HL-60 (cell line): ENCODE measurements at regions not wholly inside any gene's neighbourhood (a gene's known extent, or its start where the extent isn't known, plus 50 kb on each side); places are given as distances from the start of the nearest gene placed in this dataset.

Experiments used
- DNase-seq, 2 experiments: peaks; one replicate each; pipeline ENCODE4 v3.0.0-alpha.2; 2010 to 2020; ENCODE audit warnings: low read depth in 1 of 2, low spot score in 1 of 2
- H3K27ac ChIP-seq: fragments of 250-450 bp; sonication (Bioruptor Pico); replicated peaks from 2 replicates; pipeline ENCODE4 v1.5.1; 2020; ENCODE audit warnings: mild to moderate bottlenecking, moderate library complexity
- H3K27me3 ChIP-seq: fragments of 250-450 bp; sonication (Bioruptor Pico); 2 replicates; pipeline ENCODE4 v1.5.1; 2021; ENCODE audit warnings: mild to moderate bottlenecking, moderate library complexity; ENCODE audit not compliant: insufficient read depth, poor library complexity, severe bottlenecking
- H3K4me3 ChIP-seq: replicated peaks from 2 replicates; pipeline ENCODE4 v1.5.1; 2011; ENCODE audit warnings: mild to moderate bottlenecking, control low read depth, low read length; ENCODE audit not compliant: insufficient read depth
- CTCF ChIP-seq: IDR thresholded peaks from one replicate; pipeline ENCODE4 v1.5.1; 2011; ENCODE audit warnings: low read length, control low read depth, inconsistent platforms; ENCODE audit not compliant: insufficient read depth
- GABPA ChIP-seq: IDR thresholded peaks from 2 replicates; pipeline ENCODE4 v1.6.1; 2012; ENCODE audit warnings: low read depth
- POLR2AphosphoS5 ChIP-seq: IDR thresholded peaks from 2 replicates; pipeline ENCODE4 v1.6.1; 2012; ENCODE audit warnings: low read depth
- REST ChIP-seq: IDR thresholded peaks from 2 replicates; pipeline ENCODE4 v1.6.1; 2012; ENCODE audit warnings: low read depth; ENCODE audit not compliant: insufficient replicate concordance
- SPI1 ChIP-seq: IDR thresholded peaks from 2 replicates; pipeline ENCODE4 v1.6.1; 2012; ENCODE audit warnings: low read depth, mild to moderate bottlenecking, borderline replicate concordance

- no peak overlapping the region for H3K4me3 ChIP-seq
- no peak for DNase-seq
- no peak for TF ChIP-seq GABPA
- TF ChIP-seq POLR2AphosphoS5, result no peak
- TF ChIP-seq REST, result no peak
- no peak for TF ChIP-seq SPI1
- TF ChIP-seq CTCF, result no peak
- H3K27me3 ChIP-seq, result no peaks in the 10 kb centered on the region
- H3K27ac ChIP-seq, result no peak overlapping the region
These were observed 128.4 kb downstream of the FAM76B start for GRCh38 chr11:95661162-95661561.

- Histone ChIP-seq H3K27me3 (no peaks in the 10 kb centered on the region), H3K4me3 (no peak overlapping the region), H3K27ac (no peak overlapping the region)
- no peak for TF ChIP-seq SPI1
- TF ChIP-seq POLR2AphosphoS5, result no peak
- no peak for DNase-seq
These were observed 129.5 kb downstream of the FAM76B start for GRCh38 chr11:95660038-95660437.

GRCh38 chr11:95659088-95659487 is 130.5 kb downstream of the FAM76B start:
- DNase-seq, result no peak
- H3K4me3 ChIP-seq, result no peak overlapping the region
- TF ChIP-seq POLR2AphosphoS5 (no peak), SPI1 (no peak), CTCF (no peak), REST (no peak), GABPA (no peak)
- H3K27ac ChIP-seq, result no peak overlapping the region
- H3K27me3 ChIP-seq, result no peaks in the 10 kb centered on the region

- H3K27ac ChIP-seq, result no peak overlapping the region
- no peaks in the 10 kb centered on the region for H3K27me3 ChIP-seq
- H3K4me3 ChIP-seq, result no peak overlapping the region
- DNase-seq, result no peak
- TF ChIP-seq GABPA, result no peak
- TF ChIP-seq POLR2AphosphoS5, result no peak
- no peak for TF ChIP-seq SPI1
- TF ChIP-seq REST, result no peak
- TF ChIP-seq CTCF, result no peak
These were observed 134.0 kb downstream of the FAM76B start for GRCh38 chr11:95655536-95655935.
